Neural cell (in vitro differentiated cells): ENCODE measurements at regions not wholly inside any gene's neighbourhood (a gene's known extent, or its start where the extent isn't known, plus 50 kb on each side); places are given as distances from the start of the nearest gene placed in this dataset.

ENCODE experiments used
- H2AFZ ChIP-seq: fragments of 200-600, 300-800 bp; sonication (generic), shearing (Covaris generic); 2 replicates; pipeline ENCODE4 v1.6.0; 2014; ENCODE audit warnings: low read depth, mild to moderate bottlenecking, antibody characterized with exemption, low read length, moderate library complexity
- H3F3A ChIP-seq: fragments of 200-600 bp; shearing (Covaris generic); 2 replicates; pipeline ENCODE4 v1.6.1; 2016; ENCODE audit warnings: mild to moderate bottlenecking, moderate library complexity, mixed read lengths, antibody characterized with exemption, low read length; ENCODE audit not compliant: insufficient read depth, poor library complexity, severe bottlenecking
- H3K27ac ChIP-seq: fragments of 200-600, 300-800 bp; sonication (generic), shearing (Covaris generic); 2 replicates; pipeline ENCODE4 v1.5.1; 2014; ENCODE audit warnings: mild to moderate bottlenecking, low read length, moderate library complexity
- H3K27me3 ChIP-seq: fragments of 300-800, 200-600 bp; sonication (generic), shearing (Covaris generic); 2 replicates; pipeline ENCODE4 v1.6.0; 2014; ENCODE audit warnings: mild to moderate bottlenecking, low read depth, low read length, moderate library complexity; ENCODE audit not compliant: insufficient read depth
- H3K36me3 ChIP-seq: fragments of 300-800, 200-600 bp; sonication (generic), shearing (Covaris generic); 2 replicates; pipeline ENCODE4 v1.5.1; 2014; ENCODE audit warnings: mild to moderate bottlenecking, antibody characterized with exemption, low read length, moderate library complexity; ENCODE audit not compliant: insufficient read depth
- H3K4me2 ChIP-seq: fragments of 300-800, 200-600 bp; sonication (generic), shearing (Covaris generic); 2 replicates; pipeline ENCODE4 v1.6.0; 2014; ENCODE audit warnings: mild to moderate bottlenecking, low read length
- H3K4me3 ChIP-seq: fragments of 300-800, 200-600 bp; sonication (generic), shearing (Covaris generic); 2 replicates; pipeline ENCODE4 v1.5.1; 2014; ENCODE audit warnings: mild to moderate bottlenecking, low read length, moderate library complexity
- H3K79me2 ChIP-seq: fragments of 200-600 bp; shearing (Covaris generic); replicated peaks from 2 replicates; pipeline ENCODE4 v1.6.0; 2014; ENCODE audit warnings: mild to moderate bottlenecking, low read length, moderate library complexity; ENCODE audit not compliant: insufficient read depth
- H3K9ac ChIP-seq: fragments of 300-800, 200-600 bp; sonication (generic), shearing (Covaris generic); 2 replicates; pipeline ENCODE4 v1.6.1; 2016; ENCODE audit warnings: mild to moderate bottlenecking, low read length, mixed read lengths
- H3K9me2 ChIP-seq: fragments of 200-600 bp; shearing (Covaris generic); 2 replicates; pipeline ENCODE4 v1.6.1; 2016; ENCODE audit warnings: mild to moderate bottlenecking, low read length, mixed read lengths; ENCODE audit not compliant: insufficient read depth
- H3K9me3 ChIP-seq: fragments of 200-600, 300-800 bp; sonication (generic), shearing (Covaris generic); 2 replicates; pipeline ENCODE4 v1.6.1; 2016; ENCODE audit warnings: mild to moderate bottlenecking, mixed run types, low read length, moderate library complexity, mixed read lengths
- H4K20me1 ChIP-seq: fragments of 200-600 bp; shearing (Covaris generic); 2 replicates; pipeline ENCODE4 v1.6.1; 2016; ENCODE audit warnings: mild to moderate bottlenecking, mixed run types; ENCODE audit not compliant: insufficient read depth
- CTCF ChIP-seq: fragments of 450-650 bp; IDR thresholded peaks from 2 replicates; pipeline ENCODE4 v1.5.1; 2014; ENCODE audit warnings: antibody characterized with exemption, mild to moderate bottlenecking, moderate library complexity; ENCODE audit not compliant: poor library complexity, severe bottlenecking
- EP300 ChIP-seq: fragments of 450-650 bp; conservative IDR thresholded peaks from 2 replicates; pipeline ENCODE4 v1.6.1; 2014; ENCODE audit warnings: antibody characterized with exemption, mild to moderate bottlenecking, moderate library complexity; ENCODE audit not compliant: poor library complexity, severe bottlenecking
- EZH2 ChIP-seq: fragments of 200-600, 300-800 bp; shearing (Covaris generic), sonication (generic); IDR thresholded peaks from 2 replicates; pipeline ENCODE4 v1.6.1; 2014; ENCODE audit warnings: antibody characterized with exemption, low read length, borderline replicate concordance, mild to moderate bottlenecking; ENCODE audit not compliant: insufficient read depth, poor library complexity, severe bottlenecking
- MXI1 ChIP-seq: fragments of 450-650 bp; conservative IDR thresholded peaks from 2 replicates; pipeline ENCODE4 v1.6.1; 2014; ENCODE audit warnings: antibody characterized with exemption, mild to moderate bottlenecking; ENCODE audit not compliant: poor library complexity, severe bottlenecking
- POLR2AphosphoS5 ChIP-seq: IDR thresholded peaks from 2 replicates; pipeline ENCODE4 v1.6.1; 2012
- RAD21 ChIP-seq: fragments of 450-650 bp; conservative IDR thresholded peaks from 2 replicates; pipeline ENCODE4 v1.6.1; 2014; ENCODE audit warnings: antibody characterized with exemption, mild to moderate bottlenecking, moderate library complexity
- REST ChIP-seq: IDR thresholded peaks from 2 replicates; pipeline ENCODE4 v1.6.1; 2012; ENCODE audit warnings: borderline replicate concordance
- SMC3 ChIP-seq: fragments of 450-650 bp; conservative IDR thresholded peaks from 2 replicates; pipeline ENCODE4 v1.6.1; 2014; ENCODE audit warnings: antibody characterized with exemption, mild to moderate bottlenecking, moderate library complexity; ENCODE audit not compliant: poor library complexity
- TAF1 ChIP-seq: IDR thresholded peaks from 2 replicates; pipeline ENCODE4 v1.6.1; 2012; ENCODE audit warnings: low read depth

GRCh38 chr13:40236566-40237168 is 429.8 kb downstream of the FOXO1 start:
- no peak overlapping the region for H2AFZ ChIP-seq
- H3K9ac ChIP-seq, result no peak overlapping the region
- H3K27ac ChIP-seq, result no peak overlapping the region

GRCh38 chr13:40238761-40239160 is 427.7 kb downstream of the FOXO1 start:
- Histone ChIP-seq H3K9me2 (no peaks in the 10 kb centered on the region), H3F3A (no peaks in the 10 kb centered on the region), H3K9me3 (peaks cover 2% of the 10 kb centered on the region), H3K4me2 (no peak overlapping the region), H3K4me3 (no peak overlapping the region), H3K27ac (no peak overlapping the region), H2AFZ (no peak overlapping the region), H4K20me1 (no peaks in the 10 kb centered on the region), H3K27me3 (no peaks in the 10 kb centered on the region), H3K36me3 (no peaks in the 10 kb centered on the region), H3K79me2 (no peaks in the 10 kb centered on the region), H3K9ac (no peak overlapping the region)
- TF ChIP-seq POLR2AphosphoS5, result no peak
- no peak for TF ChIP-seq REST
- TF ChIP-seq MXI1, result no peak
- no peak for TF ChIP-seq TAF1
- TF ChIP-seq SMC3, result no peak
- no peak for TF ChIP-seq CTCF

More at GRCh38 chr13:40236566-40237168, 429.8 kb downstream of the FOXO1 start:
- Histone ChIP-seq H3K4me3 (no peak overlapping the region), H3K27me3 (no peaks in the 10 kb centered on the region), H3K36me3 (no peaks in the 10 kb centered on the region), H3K9me2 (no peaks in the 10 kb centered on the region), H3K9me3 (peaks cover 2% of the 10 kb centered on the region), H3K79me2 (no peaks in the 10 kb centered on the region), H3K4me2 (no peak overlapping the region), H3F3A (no peaks in the 10 kb centered on the region), H4K20me1 (no peaks in the 10 kb centered on the region)
- TF ChIP-seq EZH2 (no peak), RAD21 (no peak), SMC3 (no peak), REST (no peak), CTCF (no peak), TAF1 (no peak), EP300 (no peak), MXI1 (no peak), POLR2AphosphoS5 (no peak)
